GM12892 (cell line): ENCODE measurements at regions not wholly inside any gene's neighbourhood (a gene's known extent, or its start where the extent isn't known, plus 50 kb on each side); places are given as distances from the start of the nearest gene placed in this dataset.

Experiments
- POLR2A ChIP-seq: IDR thresholded peaks from 2 replicates; pipeline ENCODE4 v1.6.1; 2011; ENCODE audit warnings: low read depth, low read length, control low read depth
- POLR2AphosphoS5 ChIP-seq: IDR thresholded peaks from 2 replicates; pipeline ENCODE4 v1.6.1; 2011; ENCODE audit warnings: low read depth, low read length, control low read depth

DNA sequence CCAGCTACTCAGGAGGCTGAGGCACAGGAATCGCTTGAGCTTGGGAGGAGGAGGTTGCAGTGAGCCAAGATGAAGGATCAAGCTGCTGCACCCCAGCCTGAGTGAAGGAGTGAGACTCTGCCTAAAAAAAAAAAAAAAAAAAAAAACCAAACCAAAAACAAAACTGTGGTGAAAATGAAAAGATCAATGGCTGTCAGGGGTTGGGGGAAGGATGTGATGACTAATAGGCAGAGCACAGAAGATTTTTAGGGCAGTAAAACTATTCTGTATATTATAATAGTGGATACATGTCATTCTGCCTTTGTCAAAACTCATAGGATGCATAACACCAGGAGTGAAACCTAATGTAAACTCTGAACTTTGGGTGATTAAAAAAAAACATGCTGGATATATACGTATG is 69.9 kb upstream of the ELOVL6 start:
- no peak for TF ChIP-seq POLR2A
- no peak for TF ChIP-seq POLR2AphosphoS5
